ENCODE measurements at regions not wholly inside any gene's neighbourhood (a gene's known extent, or its start where the extent isn't known, plus 50 kb on each side); places are given as distances from the start of the nearest gene placed in this dataset.

GRCh38 chr13:62537593-62537992, 1121.9 kb upstream of the PCDH20 start:
- Histone ChIP-seq H3K27ac (no peak overlapping the region), H3K4me1 (no peaks in the 10 kb centered on the region), H3K9me3 (no peaks in the 10 kb centered on the region), H3K27me3 (no peaks in the 10 kb centered on the region), H3K36me3 (no peaks in the 10 kb centered on the region), H3K4me3 (no peak overlapping the region)
- WGBS = 70% methylated on average over 1 of the region's 1 CpG
- no peak for DNase-seq (ENCODE audit: low spot score in 2 of 2)
- TF ChIP-seq CTCF (IDR thresholded peaks at IDR 0.05) (no peak), POLR2AphosphoS5 (IDR thresholded peaks at IDR 0.05) (no peak), EP300 (IDR thresholded peaks at IDR 0.05) (no peak), POLR2A (IDR thresholded peaks at IDR 0.05) (no peak)

GRCh38 chr13:62525652-62526051, 1110.0 kb upstream of the PCDH20 start:
- WGBS = 74% methylated on average over 2 of the region's 2 CpGs

GRCh38 chr13:62524498-62524897, 1108.8 kb upstream of the PCDH20 start:
- no peak for TF ChIP-seq EP300 (IDR thresholded peaks at IDR 0.05)
- TF ChIP-seq POLR2AphosphoS5 (IDR thresholded peaks at IDR 0.05) = no peak
- TF ChIP-seq CTCF (IDR thresholded peaks at IDR 0.05) = no peak
- no peak for TF ChIP-seq POLR2A (IDR thresholded peaks at IDR 0.05)
- H3K4me1 ChIP-seq = no peaks in the 10 kb centered on the region
- WGBS = 67% methylated on average over 1 of the region's 1 CpG
- H3K27me3 ChIP-seq = no peaks in the 10 kb centered on the region
- no peak overlapping the region for H3K27ac ChIP-seq
- DNase-seq (ENCODE audit: low spot score in 2 of 2) = no peak
- H3K4me3 ChIP-seq = no peak overlapping the region
- no peaks in the 10 kb centered on the region for H3K9me3 ChIP-seq
- no peaks in the 10 kb centered on the region for H3K36me3 ChIP-seq

More at GRCh38 chr13:62525652-62526051, 1110.0 kb upstream of the PCDH20 start:
- H3K27me3 ChIP-seq = no peaks in the 10 kb centered on the region
- no peak overlapping the region for H3K4me3 ChIP-seq
- H3K27ac ChIP-seq = no peak overlapping the region
- no peak for DNase-seq (ENCODE audit: low spot score in 2 of 2)
- no peaks in the 10 kb centered on the region for H3K9me3 ChIP-seq
- TF ChIP-seq POLR2AphosphoS5 (IDR thresholded peaks at IDR 0.05) (no peak), POLR2A (IDR thresholded peaks at IDR 0.05) (no peak), CTCF (IDR thresholded peaks at IDR 0.05) (no peak), EP300 (IDR thresholded peaks at IDR 0.05) (no peak)
- no peaks in the 10 kb centered on the region for H3K36me3 ChIP-seq
- H3K4me1 ChIP-seq = no peaks in the 10 kb centered on the region

GRCh38 chr13:62524061-62524460, 1108.4 kb upstream of the PCDH20 start:
- Histone ChIP-seq H3K4me1 (no peaks in the 10 kb centered on the region), H3K4me3 (no peak overlapping the region), H3K9me3 (no peaks in the 10 kb centered on the region), H3K36me3 (no peaks in the 10 kb centered on the region), H3K27me3 (no peaks in the 10 kb centered on the region), H3K27ac (no peak overlapping the region)
- 79% methylated on average over 2 of the region's 2 CpGs for WGBS
- DNase-seq (ENCODE audit: low spot score in 2 of 2) = no peak
- TF ChIP-seq POLR2AphosphoS5 (IDR thresholded peaks at IDR 0.05) (no peak), CTCF (IDR thresholded peaks at IDR 0.05) (no peak)

GRCh38 chr13:62512194-62513141, 1096.8 kb upstream of the PCDH20 start:
- no peak overlapping the region for H3K4me3 ChIP-seq

More at GRCh38 chr13:62512194-62513141, 1096.8 kb upstream of the PCDH20 start:
- no peak for TF ChIP-seq POLR2AphosphoS5 (IDR thresholded peaks at IDR 0.05)
- no peak for TF ChIP-seq POLR2A (IDR thresholded peaks at IDR 0.05)
- TF ChIP-seq CTCF (IDR thresholded peaks at IDR 0.05) = peak in 1 of 2 donors; percentile 13
- no peak for TF ChIP-seq EP300 (IDR thresholded peaks at IDR 0.05)
- Histone ChIP-seq H3K9me3 (no peaks in the 10 kb centered on the region), H3K4me1 (no peaks in the 10 kb centered on the region), H3K27ac (no peak overlapping the region), H3K36me3 (no peaks in the 10 kb centered on the region), H3K27me3 (no peaks in the 10 kb centered on the region)
- peak in 1 of 2 donors; percentile 37 for DNase-seq (ENCODE audit: low spot score in 2 of 2)
- 36% methylated on average over 6 of the region's 7 CpGs for WGBS

All from suprapubic skin (tissue), 4 donors.